ENCODE measurements at regions not wholly inside any gene's neighbourhood (a gene's known extent, or its start where the extent isn't known, plus 50 kb on each side); places are given as distances from the start of the nearest gene placed in this dataset.

GRCh38 chr9:134253606-134254205, 72.5 kb upstream of the RXRA start:
- TF ChIP-seq POLR2AphosphoS5 (IDR thresholded peaks at IDR 0.05; ENCODE audit: insufficient read depth in 1 of 2, low read depth in 1 of 2): no peak
- no peak for TF ChIP-seq CTCF (IDR thresholded peaks at IDR 0.05)
- TF ChIP-seq POLR2A (IDR thresholded peaks at IDR 0.05): no peak

All from vagina (tissue), 2 donors.